GM12874 (cell line): ENCODE measurements at regions not wholly inside any gene's neighbourhood (a gene's known extent, or its start where the extent isn't known, plus 50 kb on each side); places are given as distances from the start of the nearest gene placed in this dataset.

Experiments used
- TF ChIP-seq, protein P1 (sequence below): IDR thresholded peaks from 2 replicates; pipeline ENCODE4 v1.5.1; 2011; ENCODE audit warnings: low read depth, mild to moderate bottlenecking, control low read depth, low read length, moderate library complexity; ENCODE audit not compliant: insufficient read depth

DNA sequence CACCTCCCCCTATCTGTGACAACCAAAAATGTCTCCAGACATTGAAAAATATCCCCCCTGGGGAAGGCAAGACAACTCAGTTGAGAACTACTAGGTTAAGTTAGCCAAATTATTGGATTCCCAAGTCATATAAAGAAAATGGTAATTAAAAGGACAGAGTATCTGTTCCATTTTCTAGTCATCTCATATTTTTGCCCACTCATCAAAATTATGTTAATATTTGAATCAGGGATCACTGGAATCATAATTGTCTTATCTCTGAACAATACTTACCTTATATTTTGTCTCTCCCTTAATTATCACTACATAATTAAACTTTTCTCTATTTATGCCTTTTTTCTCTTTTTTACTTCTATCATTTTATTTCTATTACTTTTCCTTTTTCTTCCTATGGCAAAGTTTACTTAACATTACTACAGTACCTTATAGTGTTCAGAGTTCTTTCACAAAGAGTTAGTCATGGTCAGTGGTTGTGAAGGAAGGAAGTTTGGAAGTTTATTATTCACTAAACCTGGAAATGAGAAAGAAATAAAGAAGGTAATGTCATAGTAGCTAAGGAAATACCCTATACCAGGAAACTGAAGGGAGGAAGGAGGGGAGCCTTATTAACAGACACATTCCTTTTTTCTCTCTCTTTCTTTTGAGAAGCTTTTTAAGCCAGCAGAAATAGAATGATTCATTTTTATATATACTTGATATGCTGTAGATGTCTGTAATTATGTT, 332.9 kb downstream of the COL12A1 start:
- TF ChIP-seq, protein P1, sequence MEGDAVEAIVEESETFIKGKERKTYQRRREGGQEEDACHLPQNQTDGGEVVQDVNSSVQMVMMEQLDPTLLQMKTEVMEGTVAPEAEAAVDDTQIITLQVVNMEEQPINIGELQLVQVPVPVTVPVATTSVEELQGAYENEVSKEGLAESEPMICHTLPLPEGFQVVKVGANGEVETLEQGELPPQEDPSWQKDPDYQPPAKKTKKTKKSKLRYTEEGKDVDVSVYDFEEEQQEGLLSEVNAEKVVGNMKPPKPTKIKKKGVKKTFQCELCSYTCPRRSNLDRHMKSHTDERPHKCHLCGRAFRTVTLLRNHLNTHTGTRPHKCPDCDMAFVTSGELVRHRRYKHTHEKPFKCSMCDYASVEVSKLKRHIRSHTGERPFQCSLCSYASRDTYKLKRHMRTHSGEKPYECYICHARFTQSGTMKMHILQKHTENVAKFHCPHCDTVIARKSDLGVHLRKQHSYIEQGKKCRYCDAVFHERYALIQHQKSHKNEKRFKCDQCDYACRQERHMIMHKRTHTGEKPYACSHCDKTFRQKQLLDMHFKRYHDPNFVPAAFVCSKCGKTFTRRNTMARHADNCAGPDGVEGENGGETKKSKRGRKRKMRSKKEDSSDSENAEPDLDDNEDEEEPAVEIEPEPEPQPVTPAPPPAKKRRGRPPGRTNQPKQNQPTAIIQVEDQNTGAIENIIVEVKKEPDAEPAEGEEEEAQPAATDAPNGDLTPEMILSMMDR, result no peak

DNA sequence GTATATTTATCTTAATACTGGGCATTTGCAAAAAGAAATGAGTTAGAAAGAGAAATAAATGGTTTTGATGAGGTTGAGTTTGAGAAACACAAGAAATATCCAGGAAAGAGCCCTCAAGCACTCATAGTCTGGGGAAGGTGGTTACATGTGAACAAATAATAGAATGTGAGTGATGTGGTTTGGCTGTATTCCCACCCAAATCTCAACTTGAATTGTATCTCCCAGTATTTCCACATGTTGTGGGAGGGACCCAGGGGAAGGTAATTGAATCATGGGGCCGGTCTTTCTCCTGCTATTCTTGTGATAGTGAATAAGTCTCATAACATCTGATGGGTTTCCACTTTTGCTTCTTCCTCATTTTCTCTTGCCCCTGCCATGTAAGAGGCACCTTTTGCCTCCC, 334.1 kb downstream of the COL12A1 start:
- TF ChIP-seq, protein P1, result no peak

DNA sequence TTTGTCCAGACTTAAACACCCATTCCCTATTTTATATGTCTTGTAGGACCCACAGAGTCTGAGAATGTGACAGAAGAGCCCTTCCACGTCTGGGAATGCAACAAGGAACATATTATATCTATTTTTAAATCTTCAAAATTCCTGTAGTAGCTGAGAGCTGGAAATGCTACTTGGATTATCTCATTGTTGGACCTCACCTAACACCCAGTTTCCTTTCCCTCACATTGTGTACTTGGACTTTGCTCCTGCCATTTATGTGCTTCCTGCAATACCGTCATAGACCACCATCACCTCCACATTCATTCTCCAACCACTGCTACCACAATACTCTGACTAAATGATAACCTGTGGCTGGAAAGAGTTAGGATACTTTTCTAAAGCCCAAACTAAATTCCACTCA, 335.4 kb downstream of the COL12A1 start:
- TF ChIP-seq, protein P1, result 0 out of 2 replicates have a peak, but pooled peaks have one; percentile 4

DNA sequence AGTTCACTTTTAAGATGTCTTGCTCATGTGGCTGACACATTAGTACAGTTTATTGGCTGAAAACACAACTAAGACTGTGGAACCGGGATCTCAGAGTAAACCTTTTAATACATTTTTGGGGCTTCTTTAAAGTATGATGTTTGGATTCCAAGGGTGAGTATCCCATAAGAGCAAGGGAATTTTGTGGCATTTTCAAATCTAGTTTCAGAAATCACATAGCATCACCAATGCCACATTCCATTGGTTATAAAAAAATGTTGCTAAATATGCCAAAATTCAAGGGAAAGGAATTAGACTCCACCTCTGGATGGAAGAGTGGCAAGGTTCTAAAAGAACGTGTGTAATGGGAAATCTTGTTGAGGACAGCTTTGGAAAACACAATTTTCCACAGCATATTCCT, 338.6 kb downstream of the COL12A1 start:
- TF ChIP-seq, protein P1, result no peak

DNA sequence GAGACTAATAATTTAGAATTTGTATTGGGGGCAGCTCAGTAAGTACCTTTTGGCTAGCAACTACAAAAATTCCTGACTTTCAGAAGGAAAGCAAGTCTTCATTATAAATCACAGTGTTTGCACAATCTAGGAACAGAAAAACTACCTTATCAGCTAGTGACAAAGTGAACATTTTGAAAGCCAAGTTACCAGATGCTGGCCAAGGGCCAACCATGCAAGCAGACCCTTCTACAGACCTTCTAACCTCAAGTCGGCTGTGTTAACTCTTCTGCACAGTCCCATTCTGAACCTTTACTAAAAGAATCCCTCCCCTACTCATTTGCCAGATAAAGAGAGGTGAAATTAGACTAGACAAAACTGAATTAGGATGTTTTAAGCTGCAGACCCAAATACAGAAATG, 341.9 kb downstream of the COL12A1 start:
- TF ChIP-seq, protein P1, result no peak

DNA sequence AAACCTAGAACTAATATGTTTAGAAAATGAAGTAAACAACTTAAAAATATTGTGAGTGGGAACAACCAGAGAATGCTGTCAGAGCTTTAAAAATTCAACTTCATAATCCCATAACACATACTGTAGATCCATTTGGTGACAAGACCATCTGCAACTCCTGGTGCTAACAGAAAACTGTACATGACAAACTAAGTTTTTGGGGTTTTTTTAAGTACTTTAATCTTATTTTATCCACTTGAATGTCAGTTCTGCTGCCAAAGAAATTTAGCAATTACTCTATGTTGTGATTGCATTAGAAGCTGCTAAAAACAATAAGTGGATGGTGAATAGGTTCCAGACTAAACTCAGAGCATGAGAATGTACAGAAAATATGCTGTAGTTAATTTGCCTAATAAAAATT, 345.4 kb downstream of the COL12A1 start:
- TF ChIP-seq, protein P1, result no peak

DNA sequence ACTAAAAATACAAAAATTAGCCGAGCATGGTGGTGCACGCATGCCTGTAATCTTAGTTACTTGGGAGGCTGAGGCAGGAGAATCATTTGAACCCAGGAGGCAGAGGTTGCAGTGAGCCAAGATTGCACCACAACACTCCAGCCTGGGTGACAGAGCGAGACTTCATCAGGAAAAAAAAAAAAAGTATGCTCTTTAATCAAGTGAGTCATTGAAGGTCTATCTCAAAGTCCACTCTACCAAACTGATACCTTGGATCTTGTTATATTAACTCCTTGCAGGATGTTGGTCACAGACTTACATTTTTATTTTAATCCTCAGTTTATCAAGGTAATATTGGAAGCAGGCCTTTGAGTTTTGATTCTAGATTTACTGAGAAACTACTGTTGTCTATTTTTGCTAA, 348.7 kb downstream of the COL12A1 start:
- TF ChIP-seq, protein P1, result no peak
